Subcutaneous abdominal adipose tissue (tissue), 5 donors: ENCODE measurements at regions not wholly inside any gene's neighbourhood (a gene's known extent, or its start where the extent isn't known, plus 50 kb on each side); places are given as distances from the start of the nearest gene placed in this dataset.

Source experiments
- H3K27ac ChIP-seq: one replicate; pipeline ENCODE4 v1.7.0; 2013; ENCODE audit warnings: low read depth, mild to moderate bottlenecking, inconsistent platforms, low read length, moderate library complexity
- H3K27me3 ChIP-seq, 5 donors: one replicate each; pipeline ENCODE4 v1.7.0; 2013; ENCODE audit warnings: low read length in 5 of 5, inconsistent platforms in 1 of 5; ENCODE audit not compliant: control insufficient read depth in 5 of 5, insufficient read depth in 4 of 5
- H3K36me3 ChIP-seq, 5 donors: one replicate each; pipeline ENCODE4 v1.7.0; 2013; ENCODE audit warnings: low read length in 5 of 5; ENCODE audit not compliant: control insufficient read depth in 5 of 5, insufficient read depth in 5 of 5
- H3K4me1 ChIP-seq, 5 donors: one replicate each; pipeline ENCODE4 v1.7.0; 2013; ENCODE audit warnings: low read length in 5 of 5, mild to moderate bottlenecking in 3 of 5, moderate library complexity in 1 of 5; ENCODE audit not compliant: control insufficient read depth in 5 of 5, insufficient read depth in 5 of 5
- H3K4me3 ChIP-seq, 5 donors: one replicate each; pipeline ENCODE4 v1.7.0; 2013; ENCODE audit warnings: low read length in 5 of 5, low read depth in 1 of 5
- H3K9ac ChIP-seq, 5 donors: one replicate each; pipeline ENCODE4 v1.7.0; 2013; ENCODE audit warnings: low read length in 5 of 5, mild to moderate bottlenecking in 4 of 5, moderate library complexity in 3 of 5
- H3K9me3 ChIP-seq, 5 donors: one replicate each; pipeline ENCODE4 v1.7.0; 2013; ENCODE audit warnings: low read length in 5 of 5; ENCODE audit not compliant: control insufficient read depth in 5 of 5
- donor health status: healthy.
- donor health status: healthy.
- donor health status: healthy.
- donor health status: healthy.
- donor health status: healthy.

- Histone ChIP-seq H3K36me3 (no peaks in the 10 kb centered on the region), H3K9me3 (no peaks in the 10 kb centered on the region), H3K9ac (no peak overlapping the region), H3K4me1 (no peaks in the 10 kb centered on the region), H3K27me3 (no peaks in the 10 kb centered on the region), H3K4me3 (no peak overlapping the region), H3K27ac (no peak overlapping the region)
Observed at GRCh38 chr3:76206346-76206745, 421.0 kb upstream of the ZNF717 start.

DNA sequence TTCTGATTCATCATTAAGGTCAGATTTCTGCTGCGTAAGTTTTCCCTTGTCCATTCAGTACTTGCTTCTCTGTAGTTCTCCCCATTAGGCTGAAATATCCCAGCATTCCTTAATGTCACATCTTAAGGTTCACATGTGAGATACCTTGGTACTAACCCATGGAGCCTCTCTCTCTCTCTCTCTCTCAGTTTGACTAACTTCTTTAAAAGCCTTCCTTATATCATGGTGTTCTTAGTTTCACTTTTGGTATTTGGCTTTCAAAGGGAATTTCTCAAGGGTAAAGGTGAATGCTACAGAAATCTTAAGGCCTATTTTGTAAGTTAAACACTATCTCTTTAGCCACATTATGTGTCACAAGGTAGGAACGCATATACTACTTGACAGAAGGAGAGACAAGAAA lies 427.3 kb upstream of the ZNF717 start:
- H3K9me3 ChIP-seq: peaks cover 0 to 9% (median 3%) of the 10 kb centered on the region in 5 donors
- H3K27me3 ChIP-seq: no peaks in the 10 kb centered on the region
- no peaks in the 10 kb centered on the region for H3K4me1 ChIP-seq
- no peak overlapping the region for H3K27ac ChIP-seq
- H3K36me3 ChIP-seq: no peaks in the 10 kb centered on the region
- H3K9ac ChIP-seq: no peak overlapping the region
- no peak overlapping the region for H3K4me3 ChIP-seq

- H3K4me3 ChIP-seq: no peak overlapping the region
- H3K27ac ChIP-seq: no peak overlapping the region
- no peaks in the 10 kb centered on the region for H3K4me1 ChIP-seq
- no peaks in the 10 kb centered on the region for H3K36me3 ChIP-seq
- no peak overlapping the region for H3K9ac ChIP-seq
- no peaks in the 10 kb centered on the region for H3K27me3 ChIP-seq
- H3K9me3 ChIP-seq: peaks cover 0 to 4% (median 0%) of the 10 kb centered on the region in 5 donors
Observed at GRCh38 chr3:76222201-76222600, 436.9 kb upstream of the ZNF717 start.

- no peaks in the 10 kb centered on the region for H3K27me3 ChIP-seq
- no peak overlapping the region for H3K27ac ChIP-seq
- H3K36me3 ChIP-seq: no peaks in the 10 kb centered on the region
- H3K9ac ChIP-seq: no peak overlapping the region
- H3K4me1 ChIP-seq: no peaks in the 10 kb centered on the region
- H3K9me3 ChIP-seq: peaks cover 0 to 3% (median 0%) of the 10 kb centered on the region in 5 donors
- H3K4me3 ChIP-seq: no peak overlapping the region
Observed at GRCh38 chr3:76231258-76231657, 445.9 kb upstream of the ZNF717 start.

DNA sequence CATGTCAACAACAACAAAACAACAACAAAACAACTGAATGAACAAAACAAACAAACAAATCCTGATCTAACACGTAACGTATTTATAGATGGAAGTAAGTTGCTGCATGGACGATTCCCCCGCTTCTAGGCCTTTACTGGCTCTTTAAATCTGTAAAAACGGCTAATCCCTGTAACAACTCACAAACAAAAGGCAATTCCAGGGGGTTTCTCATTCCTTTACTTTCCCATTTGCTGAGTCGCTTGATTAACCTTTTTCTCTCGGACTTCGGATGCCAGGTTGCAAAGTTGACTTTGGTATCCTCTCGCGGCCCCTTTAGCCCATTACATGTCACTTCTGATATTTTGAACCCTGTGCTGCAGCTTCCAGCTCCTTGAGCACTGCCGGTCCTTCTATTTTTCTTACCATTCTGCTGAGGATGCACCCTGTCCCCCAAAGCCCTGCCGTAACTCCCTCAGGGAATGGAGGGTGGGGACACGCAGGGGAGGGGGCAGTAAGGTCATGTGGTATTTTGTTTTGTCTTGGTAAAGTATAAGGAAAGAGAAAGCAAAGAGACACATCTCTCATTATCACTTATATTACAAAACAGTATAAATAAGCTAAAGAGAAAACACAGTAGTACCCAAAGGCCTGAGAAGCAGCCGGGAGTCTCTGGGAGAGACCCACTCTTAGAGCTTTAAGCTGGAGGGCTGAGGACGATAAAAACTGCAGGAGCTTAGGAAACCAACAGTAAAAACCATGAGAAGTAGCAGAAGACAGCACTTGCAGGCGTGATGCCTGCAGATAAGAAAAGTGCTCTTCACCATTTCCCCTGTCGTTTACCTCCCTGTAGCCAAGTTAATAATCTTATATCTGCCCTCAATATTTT lies 457.8 kb upstream of the ZNF717 start:
- no peaks in the 10 kb centered on the region for H3K27me3 ChIP-seq
- H3K9me3 ChIP-seq: peaks cover 0 to 3% (median 0%) of the 10 kb centered on the region in 5 donors
- no peaks in the 10 kb centered on the region for H3K4me1 ChIP-seq
- H3K27ac ChIP-seq: no peak overlapping the region
- H3K36me3 ChIP-seq: no peaks in the 10 kb centered on the region
- H3K4me3 ChIP-seq: no peak overlapping the region
- no peak overlapping the region for H3K9ac ChIP-seq

DNA sequence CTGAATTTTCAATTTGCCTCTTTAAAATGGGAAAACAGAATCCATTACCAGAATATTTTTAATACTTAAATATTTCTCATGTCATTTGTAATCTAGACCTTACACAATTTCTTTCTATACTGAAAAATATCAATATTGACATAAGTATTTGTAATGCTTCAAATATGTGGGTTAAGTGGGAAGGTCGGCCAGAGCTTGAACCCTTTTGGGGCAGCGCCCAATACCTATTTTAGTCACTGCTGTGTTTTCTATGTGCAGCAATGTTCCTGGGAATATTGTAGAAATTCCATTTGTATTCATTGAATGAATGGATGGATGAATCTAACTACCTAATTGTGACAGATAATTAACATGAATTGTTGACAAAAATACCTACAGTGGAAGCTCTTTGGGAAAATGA lies 459.7 kb upstream of the ZNF717 start:
- H3K9me3 ChIP-seq: peaks cover 0 to 3% (median 0%) of the 10 kb centered on the region in 5 donors
- H3K36me3 ChIP-seq: no peaks in the 10 kb centered on the region
- H3K4me1 ChIP-seq: no peaks in the 10 kb centered on the region
- H3K9ac ChIP-seq: no peak overlapping the region
- no peak overlapping the region for H3K4me3 ChIP-seq
- no peaks in the 10 kb centered on the region for H3K27me3 ChIP-seq
- no peak overlapping the region for H3K27ac ChIP-seq

- Histone ChIP-seq H3K4me3 (no peak overlapping the region), H3K27ac (no peak overlapping the region), H3K4me1 (no peaks in the 10 kb centered on the region), H3K36me3 (no peaks in the 10 kb centered on the region), H3K27me3 (no peaks in the 10 kb centered on the region), H3K9me3 (peaks cover 0 to 3% (median 0%) of the 10 kb centered on the region in 5 donors), H3K9ac (no peak overlapping the region)
Observed at GRCh38 chr3:76245622-76246021, 460.3 kb upstream of the ZNF717 start.

DNA sequence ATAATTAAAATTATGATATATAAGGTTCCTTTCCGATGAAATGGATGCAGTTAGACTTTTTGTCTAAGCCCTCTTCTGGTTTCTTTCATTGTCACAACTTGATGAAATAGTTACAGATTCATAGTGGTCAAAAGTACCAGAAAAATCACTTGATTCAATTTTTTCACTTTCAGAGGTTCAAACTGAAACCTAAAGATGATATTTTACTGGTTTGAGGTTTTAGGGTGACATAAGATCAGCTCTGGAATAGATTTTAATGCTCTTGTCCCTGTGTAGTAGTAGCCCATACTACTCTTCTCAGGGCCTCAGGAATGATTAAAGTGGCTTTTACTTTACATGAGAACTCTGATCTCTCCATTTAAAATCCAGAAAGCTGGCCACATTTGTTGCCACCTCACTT lies 479.1 kb upstream of the ZNF717 start:
- H3K9ac ChIP-seq: no peak overlapping the region
- H3K9me3 ChIP-seq: no peaks in the 10 kb centered on the region
- H3K4me3 ChIP-seq: no peak overlapping the region
- no peak overlapping the region for H3K27ac ChIP-seq
- H3K27me3 ChIP-seq: no peaks in the 10 kb centered on the region
- no peaks in the 10 kb centered on the region for H3K36me3 ChIP-seq
- H3K4me1 ChIP-seq: no peaks in the 10 kb centered on the region

DNA sequence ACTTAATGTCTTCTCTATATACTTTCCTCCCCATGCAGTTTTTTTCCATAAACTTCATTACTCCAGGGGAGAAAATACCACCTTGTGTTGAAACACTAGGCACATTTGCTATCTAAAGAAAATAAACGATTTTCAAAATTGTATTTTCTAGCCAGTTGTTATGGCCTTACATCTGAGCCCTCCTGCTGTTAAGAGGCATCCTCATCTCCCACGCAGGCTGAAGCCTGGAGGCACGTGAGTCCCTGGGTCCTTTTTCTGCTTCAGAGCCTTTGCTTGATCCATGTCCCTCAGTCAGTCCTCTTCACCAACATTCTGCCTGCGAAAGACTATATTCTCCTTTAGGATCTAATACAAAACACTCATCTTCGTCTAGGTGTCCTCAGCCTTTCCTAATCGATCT lies 479.6 kb upstream of the ZNF717 start:
- no peaks in the 10 kb centered on the region for H3K4me1 ChIP-seq
- H3K9me3 ChIP-seq: no peaks in the 10 kb centered on the region
- no peak overlapping the region for H3K4me3 ChIP-seq

GRCh38 chr3:76266511-76266910 lies 481.2 kb upstream of the ZNF717 start:
- Histone ChIP-seq H3K27ac (no peak overlapping the region), H3K9me3 (no peaks in the 10 kb centered on the region), H3K4me1 (no peaks in the 10 kb centered on the region), H3K9ac (no peak overlapping the region), H3K4me3 (no peak overlapping the region), H3K36me3 (no peaks in the 10 kb centered on the region), H3K27me3 (no peaks in the 10 kb centered on the region)

More for the DNA sequence above, 479.6 kb upstream of the ZNF717 start:
- H3K27ac ChIP-seq: no peak overlapping the region
- H3K9ac ChIP-seq: no peak overlapping the region
- no peaks in the 10 kb centered on the region for H3K36me3 ChIP-seq
- no peaks in the 10 kb centered on the region for H3K27me3 ChIP-seq
